ENCODE measurements at regions not wholly inside any gene's neighbourhood (a gene's known extent, or its start where the extent isn't known, plus 50 kb on each side); places are given as distances from the start of the nearest gene placed in this dataset.

GRCh38 chr6:9527679-9528286, 887.1 kb downstream of the TFAP2A start:
- DNase-seq (ENCODE audit: low read depth) = no peak

- DNase-seq (ENCODE audit: low read depth) = no peak
Observed at GRCh38 chr6:9523462-9523861, 891.4 kb downstream of the TFAP2A start.

GRCh38 chr6:9522101-9522500, 892.8 kb downstream of the TFAP2A start:
- DNase-seq (ENCODE audit: low read depth) = no peak

DNA sequence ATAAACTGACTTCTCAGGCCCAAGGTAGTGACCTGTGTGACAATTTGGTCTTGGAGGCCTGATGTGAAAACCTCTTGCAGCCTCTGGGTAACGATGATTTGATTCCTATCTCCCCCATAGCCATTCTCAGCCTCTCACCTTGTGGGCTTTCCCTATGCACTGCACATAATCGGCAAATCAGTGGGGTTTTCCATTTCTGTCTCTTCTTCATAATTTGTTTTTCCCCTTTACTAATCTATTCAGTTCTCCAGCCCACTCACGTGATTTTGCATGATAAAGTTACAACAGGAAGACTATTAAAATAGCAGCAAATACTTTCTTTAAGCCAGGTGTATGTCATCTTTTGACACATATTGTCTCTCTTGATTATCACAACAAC, 893.7 kb downstream of the TFAP2A start:
- DNase-seq (ENCODE audit: low read depth) = no peak

GRCh38 chr6:9520417-9521151, 894.3 kb downstream of the TFAP2A start:
- no peak for DNase-seq (ENCODE audit: low read depth)

GRCh38 chr6:9518431-9518830, 896.4 kb downstream of the TFAP2A start:
- no peak for DNase-seq (ENCODE audit: low read depth)

DNA sequence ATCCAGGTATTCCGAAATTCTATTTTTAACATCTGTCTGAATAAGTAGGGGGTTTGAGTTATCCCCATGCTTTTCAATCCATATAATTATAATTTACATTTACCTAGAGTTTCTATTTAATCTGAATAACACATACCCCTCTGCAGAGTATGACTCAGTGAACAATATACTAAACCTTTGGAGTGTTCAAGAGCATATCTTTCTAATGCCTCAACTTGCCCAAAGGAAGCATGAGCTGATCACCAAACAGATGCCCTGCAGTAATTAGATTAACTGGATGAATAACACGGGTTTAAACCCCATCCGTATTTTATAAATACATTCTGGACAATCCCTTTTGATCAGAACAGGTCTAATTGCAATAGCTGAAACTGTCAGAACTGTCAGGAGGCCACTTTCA, 897.1 kb downstream of the TFAP2A start:
- DNase-seq (ENCODE audit: low read depth) = no peak

DNA sequence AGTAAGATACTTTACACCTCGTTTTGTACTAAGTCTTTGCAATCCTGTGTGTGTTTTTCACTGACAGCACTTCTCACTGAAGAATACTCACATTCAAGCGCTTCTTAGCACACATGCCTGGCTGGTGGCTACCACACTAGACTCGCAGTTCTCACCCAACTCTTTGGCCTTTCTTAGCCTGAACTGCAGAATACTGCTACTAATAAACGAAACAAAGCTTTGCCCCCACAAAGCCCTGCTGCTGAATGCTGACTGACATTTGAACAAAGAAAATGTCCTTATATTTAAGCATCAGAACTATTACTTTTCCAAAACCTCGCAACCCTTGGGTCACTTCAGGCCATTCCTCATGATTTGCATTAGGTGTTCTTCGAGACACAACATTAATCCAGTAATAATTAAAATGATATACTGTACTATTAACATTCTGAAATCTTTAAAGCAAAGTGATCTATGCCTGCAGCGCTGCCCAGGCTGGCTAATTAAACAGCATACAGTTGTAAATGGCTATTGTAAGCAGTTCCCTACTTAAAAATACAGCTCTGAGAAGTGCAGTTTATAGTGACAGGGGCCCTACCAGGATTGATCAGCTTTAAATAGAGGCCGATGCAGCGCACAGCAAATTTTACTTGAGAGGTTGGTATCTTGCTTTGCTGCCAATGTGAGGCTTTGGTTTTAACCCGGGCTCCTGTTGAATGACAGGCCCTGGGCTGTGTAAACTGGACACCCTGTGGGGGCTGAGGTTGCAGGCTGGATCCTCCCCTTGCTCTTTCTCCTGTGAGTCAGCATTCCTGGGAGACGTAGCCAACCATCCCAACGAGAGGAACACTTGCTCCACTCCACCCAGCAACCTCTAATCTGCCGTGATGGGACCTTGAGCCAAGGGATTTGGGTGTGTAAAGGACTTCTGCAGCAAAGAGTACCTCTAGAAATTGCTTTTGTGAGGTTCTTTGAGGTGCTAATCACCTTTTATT, 899.0 kb downstream of the TFAP2A start:
- no peak for DNase-seq (ENCODE audit: low read depth)

DNA sequence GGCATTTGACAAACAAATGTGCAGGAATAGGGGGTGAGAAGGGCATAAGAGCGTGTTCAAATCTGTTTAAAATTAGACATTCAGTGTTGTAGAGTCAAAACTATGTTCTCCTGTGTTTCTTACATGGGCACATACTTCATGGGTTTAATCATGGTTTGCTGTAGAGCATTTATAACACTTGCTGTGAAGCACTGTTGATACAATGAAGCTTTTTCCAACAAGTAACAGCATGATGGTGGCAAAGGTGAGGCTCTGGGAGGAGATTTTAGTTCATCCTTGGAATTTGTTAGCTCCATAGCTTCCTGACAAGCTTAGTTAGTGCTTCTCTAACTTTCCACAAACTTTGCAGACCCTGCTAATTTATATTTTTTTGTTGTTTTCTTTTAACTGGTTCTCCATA, 900.7 kb downstream of the TFAP2A start:
- DNase-seq (ENCODE audit: low read depth) = no peak

- no peak for DNase-seq (ENCODE audit: low read depth)
Observed at GRCh38 chr6:9511157-9511556, 903.7 kb downstream of the TFAP2A start.

- no peak for DNase-seq (ENCODE audit: low read depth)
Observed at GRCh38 chr6:9507136-9507895, 907.6 kb downstream of the TFAP2A start.

DNA sequence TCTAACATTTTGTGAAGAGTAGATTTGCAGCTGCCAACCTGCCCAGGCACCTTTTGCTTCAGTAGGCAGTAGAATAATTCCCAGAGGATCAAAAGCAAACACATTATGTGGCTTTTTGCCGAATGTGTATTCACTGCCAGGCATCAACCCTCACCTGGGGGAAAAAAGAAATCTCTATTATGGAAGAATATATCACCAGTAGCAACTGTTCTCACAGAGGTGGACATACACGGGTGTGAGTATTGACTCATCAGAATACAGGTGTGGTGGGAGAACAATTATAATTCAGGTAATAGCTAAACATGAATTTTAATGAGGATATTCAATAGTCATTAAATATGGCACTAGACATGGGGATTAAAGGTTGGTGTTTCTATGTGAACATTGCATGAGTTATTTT, 910.7 kb downstream of the TFAP2A start:
- no peak for DNase-seq (ENCODE audit: low read depth)

DNA sequence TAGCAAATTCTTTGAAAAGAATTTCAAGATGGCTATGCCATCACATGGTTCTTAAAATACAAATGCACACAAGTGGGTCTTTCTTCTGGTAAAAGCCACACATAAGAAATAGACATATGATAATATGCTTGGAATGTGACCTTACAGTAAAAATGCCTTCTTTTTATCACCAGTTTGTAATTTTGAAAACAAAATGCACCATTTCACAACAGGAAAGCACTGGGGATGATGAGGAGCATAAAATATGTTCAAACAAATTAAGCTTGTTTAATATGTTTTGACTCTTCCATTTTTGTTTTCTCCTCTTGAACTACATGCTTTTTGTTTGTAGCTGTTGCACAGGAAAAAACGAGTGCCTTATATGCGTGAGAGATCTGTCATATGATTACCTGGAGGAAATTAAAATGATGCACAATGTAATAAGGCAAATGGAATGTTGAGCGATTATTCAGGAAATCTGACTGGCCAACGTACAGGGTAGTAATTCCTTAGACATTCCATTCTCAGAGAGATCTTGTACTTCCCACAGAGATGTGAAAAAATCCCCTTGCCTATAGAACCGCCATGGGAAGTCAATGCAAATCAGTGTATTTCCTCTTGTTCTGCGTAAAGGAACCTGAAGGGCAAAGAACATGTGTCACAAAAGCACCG, 911.6 kb downstream of the TFAP2A start:
- no peak for DNase-seq (ENCODE audit: low read depth)

- no peak for DNase-seq (ENCODE audit: low read depth)
Observed at GRCh38 chr6:9499709-9500108, 915.2 kb downstream of the TFAP2A start.

DNA sequence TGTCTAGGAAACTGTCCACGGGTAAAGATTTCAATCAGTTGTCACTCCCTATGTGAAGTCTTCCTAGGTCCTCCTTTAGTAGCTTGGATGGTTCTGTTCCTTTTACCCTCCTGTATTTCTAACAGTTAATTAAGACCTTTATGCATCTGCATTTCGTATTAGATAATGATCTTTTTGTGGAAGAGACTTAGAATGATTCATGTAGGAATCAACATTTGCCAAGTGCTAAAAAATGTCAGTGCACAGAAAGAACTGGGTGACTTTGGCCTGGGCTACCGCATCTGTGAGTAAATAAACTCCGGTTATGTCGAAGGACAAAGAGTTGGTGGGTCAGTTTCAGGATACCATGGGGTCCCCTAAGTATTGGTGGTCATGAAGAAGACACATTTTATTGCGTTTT, 918.0 kb downstream of the TFAP2A start:
- no peak for DNase-seq (ENCODE audit: low read depth)

DNA sequence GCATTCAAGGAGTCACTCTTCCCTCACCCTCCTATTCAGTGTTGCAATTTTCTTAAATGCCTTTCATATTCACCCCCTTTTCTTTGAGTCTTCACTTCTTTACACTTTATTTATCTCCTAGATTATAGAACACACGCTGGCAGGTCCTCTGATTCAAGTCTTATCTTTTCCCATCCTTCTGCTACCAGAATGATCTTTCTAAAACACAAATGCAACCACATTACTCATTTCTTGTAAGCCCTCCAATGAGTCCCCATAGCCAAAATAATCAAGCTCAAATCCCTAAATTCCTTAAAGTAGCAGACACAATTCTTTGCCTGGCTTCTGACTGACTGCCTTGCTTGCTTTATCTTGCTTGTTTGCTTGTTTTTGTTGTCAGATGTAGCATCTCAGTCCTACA, 920.0 kb downstream of the TFAP2A start:
- no peak for DNase-seq (ENCODE audit: low read depth)

DNA sequence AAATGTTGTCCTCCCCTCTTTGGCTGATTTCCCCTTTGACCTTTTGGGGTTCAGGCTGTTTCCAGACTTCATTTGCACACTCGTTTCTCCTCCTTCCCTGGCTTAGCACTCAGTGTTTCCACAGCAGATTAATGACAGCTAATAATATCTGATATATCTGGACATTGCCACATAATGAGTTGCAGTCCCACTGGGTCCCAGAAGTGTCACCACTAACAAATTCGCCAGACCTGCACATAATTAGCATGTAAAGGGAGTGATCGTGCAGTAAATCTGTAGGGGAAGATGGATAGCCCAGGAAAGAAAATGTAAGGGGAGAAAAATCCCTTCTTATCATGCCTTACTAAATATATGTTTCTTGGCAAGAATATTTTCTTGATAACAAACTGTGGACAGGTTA, 922.1 kb downstream of the TFAP2A start:
- no peak for DNase-seq (ENCODE audit: low read depth)

DNA sequence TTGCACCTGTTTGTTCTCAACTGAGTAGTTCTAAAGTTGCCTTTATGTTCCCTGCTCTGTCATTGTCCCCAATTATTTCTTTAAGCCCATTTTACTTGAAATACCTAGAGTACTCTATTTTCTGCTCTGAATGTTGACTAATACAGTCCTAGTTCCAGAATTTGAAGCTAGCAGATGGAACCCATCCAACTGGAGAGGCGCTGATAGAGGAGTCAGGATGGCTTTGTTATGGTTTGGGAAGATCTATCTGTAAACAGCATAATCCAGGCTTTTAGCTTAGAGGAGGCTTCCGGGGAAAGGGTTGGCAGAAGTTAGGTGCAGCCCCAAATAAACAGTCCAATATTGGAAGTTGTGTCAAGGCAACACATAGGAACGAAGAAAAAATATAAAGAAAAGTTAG, 927.7 kb downstream of the TFAP2A start:
- no peak for DNase-seq (ENCODE audit: low read depth)

DNA sequence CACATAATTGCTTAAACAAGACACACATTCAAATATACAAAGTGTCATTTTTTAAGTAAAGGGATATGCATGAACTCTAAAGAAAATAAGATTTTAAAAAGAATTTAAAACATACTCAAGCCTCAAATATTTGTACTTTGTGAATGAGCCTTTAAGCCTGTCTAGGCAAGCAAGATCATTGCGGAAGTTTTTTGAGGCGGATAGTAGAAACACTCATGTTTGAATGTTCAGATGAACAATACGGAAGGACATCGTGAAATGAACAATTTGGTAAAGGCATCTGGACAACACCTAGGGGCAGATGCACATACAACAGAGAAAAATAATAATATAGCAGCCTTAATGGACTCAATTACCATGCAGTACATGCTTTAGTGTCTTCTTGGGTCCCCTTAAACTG, 928.9 kb downstream of the TFAP2A start:
- DNase-seq (ENCODE audit: low read depth) = no peak

DNA sequence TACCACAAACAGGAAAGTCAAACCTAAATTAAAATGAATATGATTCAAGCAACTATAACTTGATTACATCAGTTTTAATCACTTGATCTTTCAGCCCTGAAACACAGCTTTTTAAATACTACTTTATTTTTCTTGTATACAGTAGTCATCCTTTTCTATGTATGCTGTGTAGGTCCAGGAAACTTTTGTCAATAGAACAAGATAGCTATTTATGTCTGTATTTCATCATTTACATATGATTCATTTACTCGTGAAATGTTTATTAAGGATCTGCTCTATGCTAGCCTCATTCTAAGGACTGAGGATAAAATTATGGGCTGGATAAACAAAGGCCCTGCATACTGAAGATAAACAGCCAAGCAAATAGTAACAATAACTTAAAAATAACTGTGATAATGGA, 930.2 kb downstream of the TFAP2A start:
- DNase-seq (ENCODE audit: low read depth) = no peak

DNA sequence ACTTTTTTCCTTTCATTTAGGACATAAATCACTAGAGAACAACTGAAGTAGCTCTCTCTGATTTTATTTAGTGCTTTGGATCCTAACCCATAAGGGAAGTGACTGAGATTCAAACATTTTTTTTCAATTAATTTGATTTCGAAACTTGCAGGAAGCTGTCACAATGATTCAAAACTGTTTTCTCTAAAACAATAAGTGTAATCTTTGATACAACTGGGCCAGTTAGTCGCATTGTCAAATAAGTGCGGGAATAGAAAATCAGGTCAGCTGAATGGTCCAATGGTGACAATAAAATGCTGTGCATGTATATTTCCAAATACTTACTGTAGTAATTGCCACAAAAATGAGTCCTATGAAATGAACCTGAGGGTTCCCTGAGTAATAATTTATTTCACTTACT, 930.8 kb downstream of the TFAP2A start:
- DNase-seq (ENCODE audit: low read depth) = no peak

Data from activated T-helper 9 cell treated with anti-CD3 and anti-CD28 coated beads, Interleukin-2, amount 50 U/mL, for 16 hours (primary cell).